Body of pancreas (tissue), 4 donors: ENCODE measurements at regions not wholly inside any gene's neighbourhood (a gene's known extent, or its start where the extent isn't known, plus 50 kb on each side); places are given as distances from the start of the nearest gene placed in this dataset.

Experiments
- CTCF ChIP-seq, 7 experiments: fragments of 450-650 bp in 4 of 7; fragments of 200-600 bp in 3 of 7; sonication (generic) in 3 of 7; IDR thresholded peaks; one replicate each; pipeline ENCODE4 v1.5.1; 2016 to 2019; ENCODE audit warnings: antibody characterized with exemption in 7 of 7
- POLR2A ChIP-seq, 3 donors: fragments of 450-650 bp; IDR thresholded peaks; one replicate each; pipeline ENCODE4 v1.6.1; 2016; ENCODE audit warnings: antibody characterized with exemption in 3 of 3, mild to moderate bottlenecking in 2 of 3

GRCh38 chrY:7792431-7792830 lies 880.9 kb upstream of the AMELY start:
- no peak for TF ChIP-seq POLR2A (IDR thresholded peaks at IDR 0.05)
- TF ChIP-seq CTCF (IDR thresholded peaks at IDR 0.05) = no peak
